Embryonic facial prominence (tissue), 1 donor: ENCODE measurements at regions not wholly inside any gene's neighbourhood (a gene's known extent, or its start where the extent isn't known, plus 50 kb on each side); places are given as distances from the start of the nearest gene placed in this dataset.
A peak's percentile ranks its signal among the peaks of the same experiment; 100 is the strongest.

Experiments used
- DNase-seq: peaks from one replicate; pipeline ENCODE4 v3.0.0-alpha.2; 2016; ENCODE audit errors: extremely low spot score

DNA sequence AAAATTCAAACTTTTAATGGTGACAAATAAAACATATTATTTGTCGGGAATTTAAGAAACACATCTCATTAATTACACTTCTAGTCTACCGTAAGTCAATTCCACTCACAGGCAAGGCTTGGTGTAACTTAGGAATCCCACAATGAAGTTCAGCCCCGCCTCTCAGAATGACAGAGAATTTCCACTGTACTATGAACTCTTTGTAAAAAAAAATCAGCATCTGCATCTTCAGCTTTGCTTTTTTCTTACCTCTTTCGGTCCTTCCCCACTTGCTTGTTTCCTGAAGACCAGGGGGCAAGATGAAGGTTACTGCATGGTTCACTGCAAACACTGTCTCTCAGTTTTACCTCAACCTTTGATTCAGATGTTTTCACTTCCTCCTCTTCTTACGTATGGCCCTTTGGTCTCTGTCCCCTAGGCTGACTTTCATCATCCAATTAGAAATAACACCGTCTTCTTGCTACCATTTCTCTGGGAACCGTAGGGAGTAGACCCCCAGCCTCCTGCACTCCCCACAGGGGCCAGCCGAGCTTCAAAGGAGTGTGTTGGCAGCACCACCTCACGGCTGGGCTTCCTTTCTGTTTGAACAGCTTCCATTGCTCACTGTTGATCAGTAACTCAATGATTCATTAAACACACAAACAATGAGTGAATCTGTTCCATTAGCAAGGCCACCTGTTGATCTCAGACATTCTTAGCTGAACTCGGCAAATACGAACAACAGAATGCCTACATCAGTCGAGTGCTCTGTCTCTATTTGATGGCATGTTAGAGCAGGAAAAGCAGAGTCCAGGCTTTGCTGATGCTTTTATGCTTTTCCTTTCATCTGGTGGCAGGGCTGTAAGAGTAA is 343.0 kb downstream of the BMP4 start:
- no peak for DNase-seq

DNA sequence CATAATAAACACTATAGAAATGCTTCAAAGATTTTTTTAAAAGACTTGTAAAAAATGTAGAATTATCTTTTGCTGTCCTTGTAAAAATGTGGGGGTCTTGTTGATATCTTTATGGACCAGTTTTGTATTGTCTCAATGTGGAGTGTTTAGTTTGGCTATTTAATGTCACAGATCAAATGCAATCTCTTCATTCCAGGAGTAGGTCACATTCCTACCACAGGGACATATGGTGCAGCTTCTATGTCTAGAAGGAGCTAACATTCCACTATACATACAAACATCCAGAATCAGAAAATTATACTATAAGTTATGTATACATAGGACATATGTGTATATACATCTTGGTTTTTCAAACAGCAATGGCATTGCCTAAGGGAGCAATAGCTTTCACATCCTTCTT is 345.7 kb downstream of the BMP4 start:
- DNase-seq: no peak

DNA sequence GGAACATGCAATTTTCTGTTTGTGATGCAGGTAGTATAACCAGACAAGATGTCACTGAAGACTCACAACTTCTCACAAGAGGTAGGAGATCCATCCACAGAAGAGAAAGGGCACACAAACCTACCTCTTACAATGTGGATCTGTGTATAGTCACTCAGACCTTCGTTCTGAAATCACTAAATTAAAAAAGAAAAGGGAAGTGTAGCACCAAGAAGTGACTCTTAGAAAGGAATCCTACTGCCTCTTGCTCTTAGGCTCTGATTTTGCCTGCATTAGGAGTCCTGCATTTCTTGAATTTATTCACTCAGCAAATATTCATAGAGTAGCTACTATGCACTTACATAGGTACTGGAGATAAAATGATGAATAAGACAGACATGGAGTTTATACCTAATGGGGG is 347.6 kb downstream of the BMP4 start:
- DNase-seq: no peak

DNA sequence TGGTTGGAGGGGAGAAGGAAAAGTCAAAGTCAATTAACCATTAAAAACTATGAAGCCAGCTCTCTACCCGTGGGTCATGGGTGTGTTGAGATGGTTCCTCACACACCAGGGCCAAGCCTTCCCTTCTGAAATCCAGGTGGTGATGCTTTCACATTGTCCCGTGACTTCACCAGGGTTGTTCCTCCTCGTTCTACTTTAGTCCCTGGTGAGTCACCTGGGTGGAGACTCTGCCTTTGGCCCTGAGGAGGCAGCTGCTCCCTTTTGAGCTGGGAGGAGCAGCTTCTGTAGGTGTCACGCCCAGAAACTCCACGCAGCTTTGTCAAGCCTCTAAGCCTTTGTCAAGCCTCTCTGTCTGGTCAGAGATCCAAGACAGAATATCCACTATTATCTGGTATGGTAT is 348.3 kb downstream of the BMP4 start:
- DNase-seq: no peak

DNA sequence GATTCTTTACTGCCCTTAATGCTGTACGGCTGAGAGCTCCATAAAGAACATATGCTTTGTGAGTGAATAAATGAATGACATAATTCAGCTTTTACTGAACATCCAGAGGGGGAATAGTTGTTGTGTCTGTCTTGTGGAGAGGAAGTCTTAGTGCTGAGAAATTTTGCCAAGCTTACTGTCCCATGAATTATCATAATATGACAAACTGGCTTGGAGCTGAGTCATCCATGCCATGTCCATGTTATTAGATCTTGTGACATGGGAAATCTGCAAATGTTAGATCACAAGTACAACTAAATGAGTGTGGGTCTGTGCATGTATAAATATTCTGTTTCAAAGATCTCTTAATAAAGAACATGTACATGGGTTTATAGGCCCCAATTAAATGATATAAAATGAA is 350.4 kb downstream of the BMP4 start:
- no peak for DNase-seq

DNA sequence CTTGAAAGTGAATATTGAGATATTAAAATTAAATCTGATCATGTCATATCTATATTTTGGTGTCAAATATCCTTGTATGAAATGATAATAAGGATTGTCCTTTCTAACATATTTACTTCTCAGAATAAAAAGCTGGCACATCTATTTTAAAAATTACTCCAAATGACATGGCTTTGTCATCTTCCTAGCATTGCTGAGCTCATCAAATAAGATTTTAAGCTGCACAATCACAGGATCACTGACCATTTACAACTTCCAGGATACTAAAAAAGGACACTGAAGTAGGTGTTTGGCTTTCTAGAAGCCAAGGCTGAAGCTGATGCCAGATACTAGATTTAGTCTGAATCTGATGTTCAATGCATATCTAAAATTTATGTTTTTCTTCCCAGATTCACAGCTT is 351.1 kb downstream of the BMP4 start:
- no peak for DNase-seq

DNA sequence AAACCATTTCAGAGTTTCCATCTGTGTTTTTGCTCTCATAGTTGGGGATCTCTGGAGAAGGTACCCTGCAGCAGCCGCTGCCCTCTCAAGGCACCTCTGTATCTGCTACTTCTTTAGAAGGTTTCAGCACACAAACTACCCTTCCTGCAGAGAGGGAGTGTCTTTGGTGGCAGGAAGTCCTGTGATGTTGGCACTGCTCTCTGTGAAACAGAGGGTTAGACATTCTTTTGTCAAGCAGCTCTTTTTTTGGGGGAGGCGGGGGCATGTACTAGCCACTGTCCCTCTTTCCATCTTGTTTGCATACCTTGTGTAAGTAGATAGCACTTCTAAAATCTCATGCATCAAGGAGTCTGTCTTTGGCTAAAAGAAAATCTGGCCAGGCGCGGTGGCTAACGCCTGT is 352.6 kb downstream of the BMP4 start:
- no peak for DNase-seq

DNA sequence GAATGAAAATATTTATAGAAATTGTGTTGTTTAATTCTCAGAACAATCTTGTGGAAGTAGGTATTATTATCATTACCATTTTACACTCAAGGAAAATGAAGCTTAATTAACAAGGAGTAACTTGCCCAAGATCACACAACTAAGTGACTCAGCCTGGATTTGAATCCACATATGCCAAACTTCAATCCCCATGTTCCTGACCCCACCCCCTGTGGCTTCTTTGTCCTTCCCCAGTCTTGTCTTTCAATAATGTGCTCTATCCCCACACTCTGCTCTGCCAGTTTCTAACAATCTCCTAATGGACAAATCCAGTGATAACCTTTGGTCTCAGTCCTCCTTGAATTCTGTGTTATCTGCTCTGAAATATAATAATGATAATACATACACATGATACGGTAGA is 355.2 kb downstream of the BMP4 start:
- DNase-seq: no peak

DNA sequence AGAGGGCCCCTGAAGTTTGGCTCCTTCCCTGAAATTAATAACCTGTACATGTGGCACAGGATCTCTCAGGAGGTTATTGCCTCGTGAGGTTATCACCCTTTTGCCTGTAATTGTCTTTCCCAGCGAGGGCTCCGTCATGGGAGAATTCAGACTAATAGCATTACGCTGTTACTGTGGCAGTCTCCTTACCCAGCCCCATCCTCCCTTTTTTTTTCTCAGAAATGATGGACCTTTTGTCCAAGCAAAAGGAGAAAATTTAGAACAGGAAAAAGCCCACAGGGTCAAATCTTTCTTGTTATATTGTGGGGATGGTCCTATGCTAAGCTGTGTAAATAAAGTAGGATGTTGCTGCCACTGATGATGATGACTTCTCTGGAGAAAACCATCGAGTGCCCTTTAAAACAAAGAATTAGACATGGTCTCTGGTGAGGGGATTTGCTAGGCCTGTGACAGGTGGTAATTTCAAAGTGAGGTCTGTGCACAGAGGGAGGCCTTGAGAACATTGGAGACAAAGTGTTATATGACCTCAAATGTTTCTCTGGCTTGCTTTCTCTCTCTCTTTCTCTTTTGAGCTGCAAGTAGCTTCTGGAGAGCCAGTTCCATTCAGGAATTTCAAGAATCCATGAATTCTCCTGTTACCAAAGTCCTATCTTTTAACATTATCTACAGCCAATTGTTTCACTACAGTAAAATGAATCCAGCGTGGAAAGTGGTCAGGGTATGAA is 357.2 kb downstream of the BMP4 start:
- DNase-seq: no peak

DNA sequence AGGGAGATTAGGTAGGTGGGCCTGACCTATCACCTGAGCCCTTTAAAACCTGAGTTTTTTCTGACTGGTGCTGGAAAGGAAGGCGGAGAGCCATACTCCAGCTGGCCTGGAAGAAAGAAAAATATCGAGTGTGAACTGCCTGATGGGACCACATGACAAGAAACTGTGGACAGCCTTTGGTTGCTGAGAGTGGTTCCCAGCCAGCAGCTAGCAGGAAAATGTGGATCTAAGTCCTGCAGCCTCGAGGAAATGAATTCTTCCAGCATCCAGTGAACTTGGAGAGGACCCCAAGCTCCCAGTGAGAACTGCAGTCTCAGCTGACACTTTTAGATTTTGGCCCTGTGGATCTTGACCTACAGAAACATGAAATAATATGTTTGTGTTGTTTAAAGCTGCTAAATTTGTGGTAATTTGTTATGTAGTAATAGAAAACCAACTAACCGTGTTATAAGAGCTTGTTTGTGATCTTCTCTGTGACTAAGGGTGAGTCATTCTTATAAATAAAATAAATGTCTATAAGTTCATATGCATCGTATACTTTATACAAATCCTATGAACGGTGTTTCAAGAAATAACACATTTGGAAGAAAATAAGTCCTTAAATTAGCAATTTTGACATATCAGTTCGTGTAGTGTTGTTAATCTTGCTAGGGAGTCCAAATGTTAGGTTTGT is 359.6 kb downstream of the BMP4 start:
- no peak for DNase-seq

DNA sequence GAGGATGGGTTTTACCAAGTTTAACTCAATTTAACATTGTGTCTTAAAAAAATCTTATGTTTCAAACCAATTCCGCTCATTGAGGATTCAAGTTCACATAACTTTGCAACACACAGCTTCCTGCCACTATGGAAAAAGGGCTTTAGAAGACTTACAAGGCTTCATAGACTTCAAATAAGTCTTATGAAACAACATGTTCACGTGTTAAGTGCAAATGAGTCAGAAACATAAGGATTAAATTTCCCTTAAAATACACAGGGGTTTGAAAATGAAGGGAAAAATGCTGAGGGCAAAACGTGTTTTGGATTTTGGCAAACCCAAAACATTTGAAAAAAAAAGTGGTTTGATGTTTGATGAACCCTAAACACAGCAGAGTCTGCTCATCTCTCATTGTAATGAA is 364.8 kb downstream of the BMP4 start:
- no peak for DNase-seq

DNA sequence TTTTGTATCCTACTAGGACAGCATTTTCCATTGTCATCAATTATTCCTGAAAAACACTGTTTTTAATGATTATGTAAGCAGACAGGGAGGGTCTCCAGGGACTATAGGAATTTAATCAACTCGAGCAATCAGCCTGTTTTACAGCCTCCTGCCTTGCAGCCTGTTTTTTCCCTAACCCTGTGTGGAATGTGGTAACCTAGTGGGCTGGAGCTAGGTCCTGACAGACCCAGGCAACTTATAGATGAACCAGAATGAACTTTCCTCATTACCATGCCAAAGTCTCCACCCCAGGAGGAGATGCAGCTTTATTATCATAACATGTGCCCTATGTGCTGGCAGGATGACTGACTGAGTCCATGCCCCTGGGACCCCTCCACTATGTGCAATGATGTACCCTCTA is 375.1 kb downstream of the BMP4 start:
- DNase-seq: no peak

DNA sequence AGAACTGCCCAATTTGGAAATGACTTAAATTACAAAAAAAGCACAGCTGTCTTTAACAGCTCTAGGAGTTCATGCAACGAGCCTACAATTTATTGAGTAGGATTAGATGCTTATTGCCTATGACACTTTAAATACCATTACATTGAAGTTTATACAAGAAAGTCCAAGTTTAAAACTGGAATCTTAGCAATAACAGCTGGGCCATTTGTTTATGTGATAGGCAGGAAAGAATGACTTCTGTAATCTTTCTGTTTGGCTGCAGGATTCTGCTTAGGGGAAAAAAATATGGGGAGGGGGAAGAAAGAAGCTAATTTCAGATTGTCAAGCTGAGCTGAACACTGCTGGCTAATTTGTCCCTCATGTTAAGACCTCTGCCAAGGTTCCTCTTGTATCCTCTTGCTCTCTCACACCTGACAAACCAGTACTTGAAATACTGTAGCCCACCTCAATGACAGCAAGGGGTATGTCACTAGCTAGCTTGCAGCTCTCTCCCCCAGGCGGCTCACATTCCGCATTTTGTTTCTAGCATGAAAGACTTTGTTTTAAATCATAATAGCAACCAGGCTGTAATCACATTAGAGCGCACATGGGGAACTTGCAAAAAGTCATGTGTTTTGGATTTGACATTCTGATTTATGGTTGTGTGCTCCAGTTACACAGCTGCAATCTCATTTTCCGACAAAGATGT is 384.8 kb downstream of the BMP4 start:
- peak; percentile 91 for DNase-seq

DNA sequence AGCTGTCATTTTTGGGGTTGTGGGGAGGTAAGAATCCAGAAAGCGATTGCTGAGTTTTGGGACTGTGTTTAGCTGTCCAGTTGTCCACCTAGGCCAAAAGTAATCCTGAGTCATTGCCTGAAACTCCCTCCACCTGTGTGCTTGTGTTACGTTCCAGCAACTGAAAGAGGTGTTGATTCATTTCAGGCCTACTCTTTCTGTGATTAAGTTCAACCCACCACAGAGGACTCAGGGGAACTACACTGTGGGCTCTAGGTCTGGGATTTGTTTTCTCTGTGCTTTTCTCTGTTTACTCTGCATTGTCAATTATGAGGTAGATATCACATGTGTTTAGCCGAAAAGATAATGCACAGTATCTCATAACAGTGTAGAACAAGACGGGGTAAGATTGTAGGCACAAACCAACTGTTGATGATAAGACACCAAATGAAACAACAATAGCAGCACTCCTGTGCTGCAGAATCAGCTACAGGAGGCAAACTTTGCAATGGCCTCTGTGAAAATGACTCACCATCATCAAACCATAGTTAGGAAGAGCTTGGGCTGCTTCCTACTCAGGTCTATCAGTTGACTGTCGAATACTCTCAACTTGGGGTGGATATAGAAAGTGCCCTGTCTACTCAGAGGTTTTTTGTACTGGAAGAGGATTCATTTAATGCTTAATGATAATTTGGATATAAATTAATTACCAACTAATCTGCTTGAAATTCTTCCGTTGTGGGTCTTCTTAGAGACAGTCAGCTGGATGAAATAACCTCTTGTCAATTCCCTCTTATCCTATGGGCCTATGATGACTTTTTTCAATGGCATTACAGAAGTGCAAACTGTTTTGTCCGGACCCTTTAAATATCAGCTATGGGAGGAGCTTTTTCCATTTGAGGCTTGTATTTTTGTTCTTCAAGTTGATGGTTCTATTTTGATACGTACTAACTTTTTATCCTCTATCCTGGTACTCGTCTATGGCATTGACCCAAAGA is 385.9 kb downstream of the BMP4 start:
- no peak for DNase-seq

DNA sequence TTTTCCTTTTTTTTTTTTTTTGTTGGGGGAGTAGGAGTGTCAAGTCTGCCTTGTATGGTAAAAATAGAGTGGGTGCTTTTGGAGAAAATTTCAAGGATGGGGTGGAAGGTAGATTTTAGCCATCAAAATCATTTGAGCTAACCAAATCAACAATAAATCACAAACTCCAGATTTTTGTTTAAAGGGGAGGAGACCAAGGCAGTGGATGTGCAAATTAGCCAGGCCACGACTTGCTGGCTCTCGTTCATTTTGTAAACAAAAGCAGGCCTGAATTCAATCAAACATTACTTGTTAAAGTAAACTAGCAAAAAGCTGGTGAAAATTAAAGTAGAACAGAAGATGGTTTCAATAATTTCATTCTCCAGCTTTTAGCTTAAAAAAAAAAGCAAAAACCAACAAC is 387.2 kb downstream of the BMP4 start:
- no peak for DNase-seq

DNA sequence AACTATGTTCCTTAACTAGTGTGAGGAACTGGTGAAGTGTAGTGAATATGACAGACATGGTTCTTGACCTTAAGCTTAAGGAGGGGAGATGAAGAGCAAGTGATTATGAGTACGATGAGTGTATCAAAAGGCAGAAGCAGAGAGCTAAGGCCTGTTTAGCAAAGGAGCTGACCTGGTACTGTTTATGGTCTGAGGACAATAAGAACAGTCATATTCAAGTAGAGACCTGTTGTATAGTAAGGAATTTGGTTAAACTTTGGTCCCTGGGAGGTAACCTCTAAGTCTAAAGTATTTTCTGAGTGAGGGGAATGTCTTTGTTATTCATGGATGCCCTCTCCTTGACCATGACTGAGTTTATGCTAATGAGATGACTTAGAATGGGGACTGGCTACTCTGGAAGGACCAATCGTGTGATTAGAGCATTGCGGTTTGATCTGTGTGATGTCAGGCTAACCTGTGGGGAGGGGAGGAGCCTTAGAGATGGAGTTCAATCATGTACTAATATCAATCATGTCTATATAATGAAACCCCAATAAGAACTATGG is 389.3 kb downstream of the BMP4 start:
- no peak for DNase-seq

DNA sequence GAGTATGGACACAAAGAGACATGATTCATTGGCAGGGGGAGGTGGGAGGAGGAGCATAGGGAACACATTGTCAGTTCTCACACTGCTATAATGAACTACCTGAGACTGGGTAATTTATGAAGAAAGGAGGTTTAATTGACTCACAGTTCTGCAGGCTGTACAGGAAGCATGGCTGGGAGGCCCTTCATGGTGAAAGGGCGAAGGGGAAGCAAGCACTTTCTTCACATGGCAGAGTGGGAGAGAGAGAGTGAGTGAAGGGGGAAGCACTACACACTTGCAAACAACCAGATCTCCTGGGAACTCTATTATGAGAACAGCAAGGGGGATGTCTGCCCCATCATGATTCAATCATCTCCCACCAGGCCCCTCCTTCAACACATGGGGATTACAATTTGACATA is 391.8 kb downstream of the BMP4 start:
- DNase-seq: no peak

DNA sequence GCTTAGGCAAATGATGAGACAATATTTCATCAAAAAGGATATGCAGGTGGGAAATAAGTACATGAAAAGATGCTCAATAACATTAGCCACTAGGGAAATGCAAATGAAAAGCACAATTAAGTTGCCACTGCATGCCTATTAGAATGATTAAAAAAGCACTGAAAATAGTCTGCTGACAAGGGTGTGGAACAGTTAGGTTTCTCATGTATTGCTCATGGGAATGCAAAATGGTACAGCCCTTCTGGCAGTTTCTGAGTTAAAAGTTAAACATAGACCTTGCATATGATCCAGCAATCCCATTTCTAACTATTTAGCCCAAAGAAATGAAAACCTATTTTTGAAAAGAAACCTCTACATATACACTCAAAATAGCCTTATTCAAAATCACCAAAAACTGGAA is 393.0 kb downstream of the BMP4 start:
- no peak for DNase-seq

DNA sequence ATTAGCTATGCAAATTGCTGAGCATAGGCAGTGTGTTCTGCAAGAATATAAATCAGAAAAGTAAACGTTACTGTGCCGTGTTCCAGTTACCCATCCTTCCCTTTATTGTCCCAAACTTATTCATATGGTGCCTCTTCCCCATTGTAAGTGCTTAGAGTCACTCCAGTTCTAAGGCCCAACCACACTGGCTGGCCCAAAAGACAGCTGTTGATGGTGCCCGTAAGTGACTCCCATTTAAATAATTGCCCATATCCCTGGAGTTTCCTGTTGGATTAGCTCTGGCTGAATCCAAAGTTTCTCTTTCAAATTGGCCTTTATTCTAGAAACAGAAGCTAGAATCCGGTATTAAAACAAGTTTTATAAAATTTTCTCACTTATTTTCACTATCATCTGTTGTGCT is 400.1 kb upstream of the DDHD1 start:
- DNase-seq: no peak

DNA sequence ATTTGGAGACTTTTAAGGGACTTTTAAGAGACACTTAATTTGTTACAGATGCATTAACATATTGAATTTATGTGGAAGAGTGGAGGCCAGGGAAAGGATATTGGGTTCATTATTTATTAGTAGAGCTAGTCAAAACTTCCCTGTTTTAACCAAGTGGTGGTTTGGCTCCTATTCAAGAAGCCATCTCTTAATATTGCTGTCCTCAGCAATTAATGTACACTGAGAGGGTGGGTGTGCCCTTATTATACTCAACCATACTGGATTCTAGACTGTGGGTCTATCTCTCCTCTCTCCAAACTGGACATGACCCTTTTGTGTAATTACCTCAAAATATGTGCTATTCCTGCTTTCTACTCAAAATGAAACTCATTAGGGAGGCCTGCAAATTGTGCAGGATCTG is 398.7 kb upstream of the DDHD1 start:
- no peak for DNase-seq

DNA sequence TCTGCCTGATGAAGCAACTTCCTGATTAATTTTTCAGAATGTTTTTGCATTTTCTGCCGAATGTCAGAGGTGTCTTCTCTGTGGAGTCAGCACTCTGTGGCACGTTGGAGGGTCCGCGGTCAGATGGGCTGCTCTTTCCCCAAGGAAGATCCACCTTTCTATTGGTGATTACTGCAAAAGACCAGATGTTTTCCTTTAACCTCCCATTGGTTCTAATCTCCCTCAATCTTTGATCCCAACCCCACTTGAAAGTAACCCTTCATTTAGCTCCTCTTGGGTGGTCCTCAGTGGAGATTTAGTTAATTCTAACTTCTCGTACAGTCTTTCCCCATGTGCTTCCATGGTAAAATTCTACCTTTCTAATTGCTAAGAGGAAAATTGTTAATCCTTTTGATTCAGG is 397.7 kb upstream of the DDHD1 start:
- no peak for DNase-seq
